H1 (cell line): ENCODE measurements at regions not wholly inside any gene's neighbourhood (a gene's known extent, or its start where the extent isn't known, plus 50 kb on each side); places are given as distances from the start of the nearest gene placed in this dataset.

Experiments used
- CTCF ChIA-PET: fragments of 300-600 bp; sonication (Branson Sonifier 250); formaldehyde crosslinking; loops from one replicate; lab custom pipeline; 2021; ENCODE audit not compliant: partially characterized antibody; lab: Charles Lee
- POLR2A ChIA-PET: fragments of 300-600 bp; sonication (Branson Sonifier 250); formaldehyde crosslinking; loops from one replicate; lab custom pipeline; 2021; ENCODE audit warnings: inconsistent platforms; ENCODE audit not compliant: partially characterized antibody; lab: Charles Lee
- DNase-seq, 2 experiments: peaks; one replicate each; pipeline versions ENCODE4 v3.0.0 to v3.0.0-alpha.2; 2010 to 2022; ENCODE audit warnings: low spot score in 2 of 2, low read depth in 1 of 2, mixed read lengths in 1 of 2
- FAIRE-seq: peaks from 2 replicates; lab custom pipeline; 2011; peaks lifted over from hg19 to GRCh38; lab: Jason Lieb, UNC
- H2AFZ ChIP-seq: 2 replicates; pipeline ENCODE4 v1.8.1; 2012; ENCODE audit warnings: low read length, inconsistent platforms
- H2AK5ac ChIP-seq: 2 replicates; pipeline ENCODE4 v1.6.1; 2013; ENCODE audit warnings: low read depth, low read length
- H2BK120ac ChIP-seq: replicated peaks from 2 replicates; pipeline ENCODE3; 2013; ENCODE audit warnings: low read depth, low read length, inconsistent platforms
- H2BK12ac ChIP-seq: 2 replicates; pipeline ENCODE4 v1.6.1; 2013; ENCODE audit warnings: low read depth, low read length
- H2BK15ac ChIP-seq: 2 replicates; pipeline ENCODE4 v1.6.1; 2013; ENCODE audit warnings: low read length
- H2BK20ac ChIP-seq: 2 replicates; pipeline ENCODE4 v1.6.1; 2013; ENCODE audit warnings: low read length
- H2BK5ac ChIP-seq: 2 replicates; pipeline ENCODE4 v1.6.1; 2013; ENCODE audit warnings: low read depth, low read length
- H3K14ac ChIP-seq: 2 replicates; pipeline ENCODE4 v1.6.1; 2013; ENCODE audit warnings: inconsistent platforms; ENCODE audit not compliant: insufficient read length
- H3K18ac ChIP-seq: 2 replicates; pipeline ENCODE4 v1.6.1; 2013; ENCODE audit warnings: low read length; ENCODE audit errors: extremely low read depth
- H3K23ac ChIP-seq: 2 replicates; pipeline ENCODE4 v1.6.1; 2013; ENCODE audit warnings: inconsistent platforms; ENCODE audit not compliant: insufficient read length
- H3K23me2 ChIP-seq: 2 replicates; pipeline ENCODE4 v1.6.1; 2013; ENCODE audit warnings: low read depth, low read length
- H3K27ac ChIP-seq: 2 replicates; pipeline ENCODE4 v1.6.1; 2011; ENCODE audit warnings: low read depth, low read length, inconsistent platforms
- H3K27me3 ChIP-seq, 4 experiments: replicated peaks in 1 of 4; 1 replicate in 1 of 4; 2 replicates in 3 of 4; pipeline versions ENCODE4 v1.6.1 to v1.8.1; 2011 to 2013; ENCODE audit warnings: low read length in 3 of 4, mild to moderate bottlenecking in 3 of 4, inconsistent platforms in 2 of 4, mixed read lengths in 2 of 4, moderate library complexity in 1 of 4; ENCODE audit not compliant: control insufficient read depth in 3 of 4, insufficient read depth in 3 of 4; ENCODE audit errors: extremely low read depth in 1 of 4
- H3K36me3 ChIP-seq, 4 experiments: 2 replicates each; pipeline versions ENCODE4 v1.6.1 to v1.8.1; 2011 to 2013; ENCODE audit warnings: mild to moderate bottlenecking in 4 of 4, low read length in 3 of 4, moderate library complexity in 2 of 4, control low read depth in 1 of 4, inconsistent platforms in 1 of 4; ENCODE audit not compliant: insufficient read depth in 4 of 4, control insufficient read depth in 2 of 4
- H3K4ac ChIP-seq: replicated peaks from 2 replicates; pipeline ENCODE3; 2013; ENCODE audit warnings: low read length, low read depth, mixed read lengths, inconsistent platforms; ENCODE audit not compliant: insufficient read length
- H3K4me1 ChIP-seq, 4 experiments: replicated peaks in 1 of 4; 1 replicate in 1 of 4; 2 replicates in 3 of 4; pipeline versions ENCODE4 v1.6.1 to v1.8.1; 2011 to 2013; ENCODE audit warnings: low read length in 3 of 4, inconsistent platforms in 2 of 4, mixed read lengths in 1 of 4; ENCODE audit not compliant: insufficient read depth in 4 of 4, control insufficient read depth in 3 of 4
- H3K4me2 ChIP-seq, 2 experiments: 2 replicates each; pipeline versions ENCODE4 v1.6.1 to v1.8.1; 2011 to 2013; ENCODE audit warnings: low read depth in 2 of 2, low read length in 2 of 2, control low read depth in 1 of 2, inconsistent platforms in 1 of 2, mild to moderate bottlenecking in 1 of 2; ENCODE audit not compliant: insufficient read depth in 1 of 2
- H3K4me3 ChIP-seq, 4 experiments: fragments of 200-600, 300-600 bp in 1 of 4; sonication (generic), shearing (Covaris generic), sonication (Bioruptor Twin) in 1 of 4; 2 replicates each; pipeline versions ENCODE4 v1.5.1 to v1.8.1; 2011 to 2016; ENCODE audit warnings: low read length in 4 of 4, low read depth in 3 of 4, control low read depth in 2 of 4, inconsistent platforms in 2 of 4, mild to moderate bottlenecking in 2 of 4, mixed read lengths in 1 of 4, moderate library complexity in 1 of 4; ENCODE audit not compliant: insufficient read depth in 2 of 4; ENCODE audit errors: extremely low read depth in 1 of 4
- H3K56ac ChIP-seq: replicated peaks from 2 replicates; pipeline ENCODE3; 2013; ENCODE audit warnings: low read depth, mild to moderate bottlenecking, mixed read lengths, low read length, inconsistent platforms; ENCODE audit not compliant: insufficient read length
- H3K79me1 ChIP-seq: 2 replicates; pipeline ENCODE4 v1.6.1; 2013; ENCODE audit warnings: low read depth, low read length, control low read depth
- H3K79me2 ChIP-seq, 2 experiments: 2 replicates each; pipeline versions ENCODE4 v1.6.1 to v1.8.1; 2012 to 2013; ENCODE audit warnings: low read length in 2 of 2, mild to moderate bottlenecking in 2 of 2, inconsistent platforms in 1 of 2; ENCODE audit not compliant: insufficient read depth in 2 of 2, control insufficient read depth in 1 of 2
- H3K9ac ChIP-seq, 4 experiments: replicated peaks in 1 of 4; 1 replicate in 1 of 4; 2 replicates in 3 of 4; pipeline versions ENCODE4 v1.6.1 to v1.8.1; 2011 to 2013; ENCODE audit warnings: low read depth in 3 of 4, low read length in 3 of 4, control low read depth in 2 of 4, mild to moderate bottlenecking in 2 of 4, moderate library complexity in 2 of 4, inconsistent platforms in 1 of 4; ENCODE audit errors: extremely low read depth in 1 of 4
- H3K9me3 ChIP-seq, 2 experiments: 2 replicates each; pipeline versions ENCODE4 v1.6.1 to v1.8.1; 2012 to 2013; ENCODE audit warnings: mild to moderate bottlenecking in 2 of 2, moderate library complexity in 2 of 2, control low read depth in 1 of 2, inconsistent platforms in 1 of 2, low read depth in 1 of 2, low read length in 1 of 2, mixed read lengths in 1 of 2; ENCODE audit not compliant: insufficient read depth in 2 of 2
- H4K20me1 ChIP-seq, 2 experiments: replicated peaks in 1 of 2; 2 replicates each; pipeline versions ENCODE3 to v1.8.1; 2011 to 2013; ENCODE audit warnings: inconsistent platforms in 2 of 2, low read length in 2 of 2, mild to moderate bottlenecking in 1 of 2; ENCODE audit not compliant: insufficient read depth in 2 of 2, control insufficient read depth in 1 of 2
- H4K5ac ChIP-seq: 2 replicates; pipeline ENCODE4 v1.6.1; 2013; ENCODE audit warnings: low read length, low read depth, mixed read lengths, inconsistent platforms; ENCODE audit not compliant: insufficient read length
- H4K8ac ChIP-seq: 2 replicates; pipeline ENCODE4 v1.8.0; 2013; ENCODE audit warnings: mild to moderate bottlenecking, moderate library complexity, low read length, inconsistent platforms; ENCODE audit not compliant: insufficient read depth; ENCODE audit errors: extremely low read depth
- H4K91ac ChIP-seq: replicated peaks from 2 replicates; pipeline ENCODE3; 2013; ENCODE audit warnings: low read length, mixed read lengths, inconsistent platforms; ENCODE audit not compliant: insufficient read length
- ASH2L ChIP-seq: fragments of 200-600, 300-600 bp; sonication (generic); IDR thresholded peaks from one replicate; pipeline ENCODE4 v1.7.1; 2017; ENCODE audit warnings: low read length
- CHD1 ChIP-seq: IDR thresholded peaks from 2 replicates; pipeline ENCODE4 v1.6.1; 2012; ENCODE audit warnings: low read depth, low read length, improper control_type of control experiment
- CREB1 ChIP-seq: IDR thresholded peaks from 2 replicates; pipeline ENCODE4 v1.6.1; 2012; ENCODE audit warnings: inconsistent platforms
- GTF2F1 ChIP-seq: IDR thresholded peaks from 2 replicates; pipeline ENCODE4 v1.6.1; 2012; ENCODE audit warnings: low read depth, low read length, improper control_type of control experiment, borderline replicate concordance
- HDAC6 ChIP-seq: IDR thresholded peaks from one replicate; pipeline ENCODE4 v1.7.1; 2012; ENCODE audit warnings: low read depth, mild to moderate bottlenecking, inconsistent platforms, low read length, moderate library complexity
- KDM4A ChIP-seq: IDR thresholded peaks from one replicate; pipeline ENCODE4 v1.7.1; 2012; ENCODE audit warnings: low read depth, mild to moderate bottlenecking, moderate library complexity, low read length, inconsistent platforms; ENCODE audit not compliant: severe bottlenecking
- KDM5A ChIP-seq: fragments of 200-600 bp; IDR thresholded peaks from 2 replicates; pipeline ENCODE4 v1.7.1; 2012; ENCODE audit warnings: mild to moderate bottlenecking, low read length, inconsistent platforms, mixed read lengths
- POLR2A ChIP-seq, 2 experiments: IDR thresholded peaks; 1 replicate in 1 of 2; 2 replicates in 1 of 2; pipeline ENCODE4 v1.6.1; 2011; ENCODE audit warnings: low read depth in 2 of 2, low read length in 2 of 2, mild to moderate bottlenecking in 2 of 2; ENCODE audit errors: control extremely low read depth in 1 of 2
- RBBP5 ChIP-seq: IDR thresholded peaks from 2 replicates; pipeline ENCODE4 v1.7.1; 2012; ENCODE audit warnings: low read depth, mild to moderate bottlenecking, inconsistent platforms, low read length, moderate library complexity, borderline replicate concordance
- RFX5 ChIP-seq: IDR thresholded peaks from 2 replicates; pipeline ENCODE4 v1.6.1; 2011; ENCODE audit warnings: low read depth, low read length, improper control_type of control experiment, borderline replicate concordance
- RNF2 ChIP-seq: fragments of 200-900, 300-1000 bp; sonication (generic); IDR thresholded peaks from 2 replicates; pipeline ENCODE4 v1.7.1; 2016; ENCODE audit warnings: borderline replicate concordance, low read depth, mild to moderate bottlenecking, antibody characterized with exemption, low read length; ENCODE audit not compliant: poor library complexity, severe bottlenecking; ENCODE audit errors: missing control alignments
- SIN3A ChIP-seq, 2 experiments: IDR thresholded peaks in 1 of 2; conservative IDR thresholded peaks in 1 of 2; 2 replicates each; pipeline ENCODE4 v1.6.1; 2011 to 2012; ENCODE audit warnings: low read length in 2 of 2, improper control_type of control experiment in 1 of 2, low read depth in 1 of 2, mild to moderate bottlenecking in 1 of 2
- SP2 ChIP-seq: IDR thresholded peaks from 2 replicates; pipeline ENCODE4 v1.6.1; 2012; ENCODE audit warnings: mild to moderate bottlenecking, low read length, inconsistent platforms
- TCF12 ChIP-seq: IDR thresholded peaks from 2 replicates; pipeline ENCODE4 v1.6.1; 2011; ENCODE audit warnings: low read depth, mild to moderate bottlenecking, low read length
- WGBS, 2 experiments: shearing (Covaris generic) in 1 of 2; methylation state at CpG; one replicate each; pipeline versions ENCODE4 v1.1.6 to v1.1.7; 2013 to 2015; ENCODE audit warnings: low lambda C conversion rate in 2 of 2, mixed read lengths in 2 of 2, inconsistent platforms in 1 of 2, low coverage in 1 of 2, missing lambda C conversion rate in 1 of 2; ENCODE audit not compliant: insufficient replicate concordance in 2 of 2, insufficient coverage in 1 of 2, insufficient read length in 1 of 2; ENCODE audit errors: extremely low coverage in 1 of 2, missing lambda C conversion rate in 1 of 2; 5-methylcytosine and 5-hydroxymethylcytosine counted together

GRCh38 chr11:106496677-106497076 lies 419.2 kb downstream of the AASDHPPT start:
- Histone ChIP-seq H3K14ac (no peak overlapping the region), H3K36me3 (no peaks in the 10 kb centered on the region), H2BK15ac (no peak overlapping the region), H3K27ac (no peak overlapping the region), H3K56ac (no peak overlapping the region), H3K9ac (no peak overlapping the region), H3K27me3 (no peaks in the 10 kb centered on the region), H2BK12ac (no peak overlapping the region), H3K18ac (no peak overlapping the region), H4K20me1 (no peaks in the 10 kb centered on the region), H3K4me2 (no peak overlapping the region), H4K91ac (no peak overlapping the region), H3K23me2 (no peaks in the 10 kb centered on the region), H3K4ac (no peak overlapping the region), H2BK20ac (no peak overlapping the region), H3K23ac (no peak overlapping the region), H3K79me2 (no peaks in the 10 kb centered on the region)
- WGBS, 2 experiments = 85 to 100% methylated on average over 1 to 2 of the region's 2 CpGs
- TF ChIP-seq SP2 (no peak), RBBP5 (no peak), TCF12 (no peak), KDM5A (no peak), GTF2F1 (no peak), CREB1 (no peak), RFX5 (no peak), SIN3A (conservative IDR thresholded peaks at IDR 0.05 in 1 of 2, IDR thresholded peaks at IDR 0.05 in 1 of 2; ENCODE audit: low read depth in 1 of 2, low read length in 2 of 2) (no peak), POLR2A (IDR thresholded peaks at IDR 0.05; ENCODE audit: control extremely low read depth in 1 of 2, low read depth in 2 of 2, low read length in 2 of 2) (no peak), KDM4A (no peak), CHD1 (no peak), HDAC6 (no peak), RNF2 (no peak), ASH2L (no peak)
- TF ChIP-seq, all 59 proteins: peak for 0
- DNase-seq (no peak), FAIRE-seq (no peak)
- Histone ChIP-seq H2AK5ac (no peak overlapping the region), H2BK5ac (no peak overlapping the region), H4K5ac (no peak overlapping the region), H2BK120ac (no peak overlapping the region), H3K4me3 (no peak overlapping the region), H3K4me1 (no peaks in the 10 kb centered on the region), H2AFZ (no peak overlapping the region), H4K8ac (no peak overlapping the region), H3K9me3 (no peaks in the 10 kb centered on the region), H3K79me1 (no peaks in the 10 kb centered on the region)
- CTCF ChIA-PET = interaction anchor here (0.5 to 1.5 kb wide), 2 partner anchors 221 to 285 kb away, joined by 3 to 7 read pairs; no protein-coding TSS in a partner anchor
- POLR2A ChIA-PET = interaction anchor here (0.9 kb wide), 1 partner anchor 11 kb away, joined by 3 read pairs; no protein-coding TSS in a partner anchor
